H9 (cell line): ENCODE measurements at regions not wholly inside any gene's neighbourhood (a gene's known extent, or its start where the extent isn't known, plus 50 kb on each side); places are given as distances from the start of the nearest gene placed in this dataset.

Source experiments
- DNase-seq: peaks from one replicate; pipeline ENCODE4 v3.0.0-alpha.2; 2017
- H2AFZ ChIP-seq: one replicate; pipeline ENCODE4 v1.6.1; 2013; ENCODE audit warnings: mild to moderate bottlenecking, low read length, control low read depth, moderate library complexity
- H2AK5ac ChIP-seq: 2 replicates; pipeline ENCODE4 v1.6.1; 2013; ENCODE audit warnings: low read length, control low read depth, mixed read lengths; ENCODE audit not compliant: insufficient read length
- H2BK120ac ChIP-seq: one replicate; pipeline ENCODE4 v1.6.1; 2013; ENCODE audit warnings: low read depth, mild to moderate bottlenecking, low read length, control low read depth, inconsistent platforms; ENCODE audit not compliant: poor library complexity, severe bottlenecking
- H2BK12ac ChIP-seq: 2 replicates; pipeline ENCODE4 v1.6.1; 2013; ENCODE audit warnings: low read length, control low read depth, mixed read lengths, low read depth; ENCODE audit not compliant: insufficient read length
- H2BK15ac ChIP-seq: 2 replicates; pipeline ENCODE4 v1.6.1; 2013; ENCODE audit warnings: low read depth, low read length, control low read depth
- H2BK20ac ChIP-seq: one replicate; pipeline ENCODE4 v1.6.1; 2013; ENCODE audit warnings: low read depth, mild to moderate bottlenecking, low read length, control low read depth, inconsistent platforms; ENCODE audit not compliant: poor library complexity, severe bottlenecking
- H2BK5ac ChIP-seq: 2 replicates; pipeline ENCODE4 v1.6.1; 2013; ENCODE audit warnings: low read length, control low read depth, mixed read lengths; ENCODE audit not compliant: insufficient read length
- H3K14ac ChIP-seq: 2 replicates; pipeline ENCODE4 v1.6.1; 2013; ENCODE audit warnings: low read length, control low read depth; ENCODE audit not compliant: insufficient read depth
- H3K18ac ChIP-seq: 2 replicates; pipeline ENCODE4 v1.6.1; 2013; ENCODE audit warnings: low read depth, mild to moderate bottlenecking, mixed read lengths, low read length, control low read depth; ENCODE audit not compliant: insufficient read length
- H3K23ac ChIP-seq: 2 replicates; pipeline ENCODE4 v1.6.1; 2013; ENCODE audit warnings: low read length, control low read depth, mixed read lengths, low read depth; ENCODE audit not compliant: insufficient read length
- H3K23me2 ChIP-seq: 2 replicates; pipeline ENCODE4 v1.6.1; 2013; ENCODE audit warnings: low read depth, mild to moderate bottlenecking, mixed read lengths, low read length, control low read depth; ENCODE audit not compliant: insufficient read length, poor library complexity, severe bottlenecking
- H3K27ac ChIP-seq: 2 replicates; pipeline ENCODE4 v1.5.1; 2013; ENCODE audit warnings: low read length, control low read depth, mixed read lengths, low read depth; ENCODE audit not compliant: insufficient read length
- H3K27me3 ChIP-seq: 2 replicates; pipeline ENCODE4 v1.6.1; 2013; ENCODE audit warnings: low read length, control low read depth, inconsistent platforms; ENCODE audit not compliant: insufficient read depth
- H3K4ac ChIP-seq: 2 replicates; pipeline ENCODE4 v1.6.1; 2013; ENCODE audit warnings: low read depth, mild to moderate bottlenecking, control low read depth, inconsistent platforms, low read length, moderate library complexity
- H3K4me1 ChIP-seq: 2 replicates; pipeline ENCODE4 v1.6.1; 2013; ENCODE audit warnings: low read length, control low read depth, inconsistent platforms; ENCODE audit not compliant: insufficient read depth
- H3K4me2 ChIP-seq: 2 replicates; pipeline ENCODE4 v1.6.1; 2013; ENCODE audit warnings: low read length, control low read depth, mixed read lengths; ENCODE audit not compliant: insufficient read length, insufficient read depth
- H3K56ac ChIP-seq: 2 replicates; pipeline ENCODE4 v1.6.1; 2013; ENCODE audit warnings: low read depth, mild to moderate bottlenecking, mixed read lengths, low read length, control low read depth; ENCODE audit not compliant: insufficient read length
- H3K79me1 ChIP-seq: 2 replicates; pipeline ENCODE4 v1.6.1; 2013; ENCODE audit warnings: low read depth, mild to moderate bottlenecking, moderate library complexity, low read length, control low read depth, inconsistent platforms; ENCODE audit not compliant: insufficient read depth, poor library complexity, severe bottlenecking
- H3K79me2 ChIP-seq: 2 replicates; pipeline ENCODE4 v1.6.1; 2013; ENCODE audit warnings: low read length, control low read depth, inconsistent platforms; ENCODE audit not compliant: insufficient read depth
- H3K9ac ChIP-seq: 2 replicates; pipeline ENCODE4 v1.6.1; 2013; ENCODE audit warnings: low read length, control low read depth, mixed read lengths; ENCODE audit not compliant: insufficient read length; ENCODE audit errors: extremely low read depth
- H3K9me3 ChIP-seq: one replicate; pipeline ENCODE4 v1.6.1; 2013; ENCODE audit warnings: low read depth, low read length, inconsistent platforms; ENCODE audit not compliant: control insufficient read depth
- H3T11ph ChIP-seq: one replicate; pipeline ENCODE4 v1.6.1; 2013; ENCODE audit warnings: mild to moderate bottlenecking, low read length, control low read depth, inconsistent platforms
- H4K20me1 ChIP-seq: one replicate; pipeline ENCODE4 v1.6.1; 2013; ENCODE audit not compliant: control insufficient read depth, insufficient read length, insufficient read depth
- H4K5ac ChIP-seq: 2 replicates; pipeline ENCODE4 v1.6.1; 2013; ENCODE audit warnings: low read depth, mild to moderate bottlenecking, mixed read lengths, low read length, control low read depth; ENCODE audit not compliant: insufficient read length
- H4K8ac ChIP-seq: replicated peaks from 2 replicates; pipeline ENCODE4 v1.6.1; 2013; ENCODE audit warnings: low read length, control low read depth, mixed read lengths, low read depth; ENCODE audit not compliant: insufficient read length
- H4K91ac ChIP-seq: 2 replicates; pipeline ENCODE4 v1.6.1; 2013; ENCODE audit warnings: low read depth, mild to moderate bottlenecking, moderate library complexity, mixed read lengths, low read length, control low read depth; ENCODE audit not compliant: insufficient read length
- H3K27ac Mint-ChIP-seq, 3 experiments: 2 replicates in 2 of 3; 3 replicates in 1 of 3; pipeline ENCODE4 v1.8.0; 2020 to 2021; ENCODE audit warnings: mixed read lengths in 3 of 3, mild to moderate bottlenecking in 1 of 3, moderate library complexity in 1 of 3
- H3K27me3 Mint-ChIP-seq: 2 replicates; pipeline ENCODE4 v1.8.0; 2021; ENCODE audit warnings: low read depth, mild to moderate bottlenecking, moderate library complexity, mixed read lengths
- H3K36me3 Mint-ChIP-seq, 3 experiments: 2 replicates in 2 of 3; 3 replicates in 1 of 3; pipeline ENCODE4 v1.8.0; 2020 to 2021; ENCODE audit warnings: low read depth in 3 of 3, mixed read lengths in 3 of 3; ENCODE audit not compliant: insufficient read depth in 1 of 3
- H3K4me1 Mint-ChIP-seq, 2 experiments: 2 replicates each; pipeline ENCODE4 v1.8.0; 2020; ENCODE audit warnings: mixed read lengths in 2 of 2
- H3K4me3 Mint-ChIP-seq, 2 experiments: 2 replicates in 1 of 2; 3 replicates in 1 of 2; pipeline ENCODE4 v1.8.0; 2020 to 2021; ENCODE audit warnings: mild to moderate bottlenecking in 2 of 2, mixed read lengths in 2 of 2, moderate library complexity in 1 of 2
- H3K9me3 Mint-ChIP-seq, 2 experiments: 2 replicates in 1 of 2; 3 replicates in 1 of 2; pipeline ENCODE4 v1.8.0; 2020; ENCODE audit warnings: mild to moderate bottlenecking in 2 of 2, mixed read lengths in 2 of 2, moderate library complexity in 1 of 2
- WGBS: extraction: QIAGEN DNeasy Blood & Tissue Kit; methylation state at CpG from one replicate; pipeline ENCODE4 v1.1.7; 2013; ENCODE audit warnings: missing lambda C conversion rate, low lambda C conversion rate, mixed read lengths; ENCODE audit not compliant: insufficient read length; ENCODE audit errors: extremely low coverage; 5-methylcytosine and 5-hydroxymethylcytosine counted together
- TF ChIP-seq, protein P1 (sequence below): fragments of 200-600 bp; sonication (generic); conservative IDR thresholded peaks from 3 replicates; pipeline ENCODE4 v1.8.0; 2021; ENCODE audit warnings: antibody characterized with exemption, mild to moderate bottlenecking

DNA sequence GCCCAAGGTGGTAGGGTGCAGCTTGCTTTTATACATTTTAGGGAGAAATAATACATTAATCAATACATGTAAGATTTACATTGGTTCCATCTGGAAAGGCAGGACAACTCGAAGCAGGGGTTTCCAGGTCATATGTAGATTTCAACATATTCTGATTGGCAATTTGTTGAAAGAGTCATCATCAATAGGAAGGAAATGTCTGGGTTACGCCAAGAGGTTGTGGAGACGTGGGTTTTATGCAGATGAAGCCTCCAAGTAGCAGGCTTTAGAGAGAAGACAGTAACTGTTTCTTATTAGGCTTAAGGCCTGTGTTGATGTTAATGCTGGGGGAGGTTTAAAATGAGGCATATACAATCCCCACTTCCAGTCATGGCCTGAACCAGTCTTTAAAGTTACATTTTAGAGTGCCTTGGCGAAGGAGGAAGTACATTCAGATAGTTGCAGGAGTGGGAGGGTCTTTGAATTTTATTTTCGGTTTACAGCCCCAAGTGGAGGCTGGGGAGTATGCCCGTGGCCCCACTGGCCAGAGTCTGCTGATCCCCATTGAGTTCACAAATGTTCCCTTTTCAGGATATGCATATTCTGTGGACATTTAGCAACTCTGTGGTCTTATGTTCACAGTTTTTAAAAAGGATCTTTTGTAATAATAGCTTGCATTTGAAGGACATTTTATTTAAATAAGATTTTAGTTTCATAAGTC, 166.0 kb upstream of the GDF10 start:
- H3K27me3 Mint-ChIP-seq, result no peaks in the 10 kb centered on the region; the same call in 1 of the 2 replicates
- no peaks in the 10 kb centered on the region for H3K4me1 Mint-ChIP-seq
- no peaks in the 10 kb centered on the region for H3K23me2 ChIP-seq
- H3K27me3 ChIP-seq, result no peaks in the 10 kb centered on the region
- no peak overlapping the region for H3K27ac ChIP-seq
- H3K14ac ChIP-seq, result no peak overlapping the region
- H3K23ac ChIP-seq, result no peak overlapping the region
- H2BK15ac ChIP-seq, result no peak overlapping the region
- H3K36me3 Mint-ChIP-seq, result no peaks in the 10 kb centered on the region; a peak in 1 of 7 replicates
- no peak overlapping the region for H2BK20ac ChIP-seq
- H3K4me2 ChIP-seq, result no peak overlapping the region
- no peaks in the 10 kb centered on the region for H3K79me1 ChIP-seq
- no peak overlapping the region for H3K56ac ChIP-seq
- no peak overlapping the region for H3K27ac Mint-ChIP-seq
- no peak overlapping the region for H3K18ac ChIP-seq
- no peak overlapping the region for H3K4ac ChIP-seq
- no CpG with 5 or more reads among the region's 6 CpGs for WGBS
- H2AFZ ChIP-seq, result no peak overlapping the region
- no peaks in the 10 kb centered on the region for H3K9me3 ChIP-seq
- H3K9me3 Mint-ChIP-seq, result no peaks in the 10 kb centered on the region; a peak in 1 of 5 replicates
- DNase-seq, result no peak
- H2BK12ac ChIP-seq, result no peak overlapping the region
- TF ChIP-seq, protein P1, sequence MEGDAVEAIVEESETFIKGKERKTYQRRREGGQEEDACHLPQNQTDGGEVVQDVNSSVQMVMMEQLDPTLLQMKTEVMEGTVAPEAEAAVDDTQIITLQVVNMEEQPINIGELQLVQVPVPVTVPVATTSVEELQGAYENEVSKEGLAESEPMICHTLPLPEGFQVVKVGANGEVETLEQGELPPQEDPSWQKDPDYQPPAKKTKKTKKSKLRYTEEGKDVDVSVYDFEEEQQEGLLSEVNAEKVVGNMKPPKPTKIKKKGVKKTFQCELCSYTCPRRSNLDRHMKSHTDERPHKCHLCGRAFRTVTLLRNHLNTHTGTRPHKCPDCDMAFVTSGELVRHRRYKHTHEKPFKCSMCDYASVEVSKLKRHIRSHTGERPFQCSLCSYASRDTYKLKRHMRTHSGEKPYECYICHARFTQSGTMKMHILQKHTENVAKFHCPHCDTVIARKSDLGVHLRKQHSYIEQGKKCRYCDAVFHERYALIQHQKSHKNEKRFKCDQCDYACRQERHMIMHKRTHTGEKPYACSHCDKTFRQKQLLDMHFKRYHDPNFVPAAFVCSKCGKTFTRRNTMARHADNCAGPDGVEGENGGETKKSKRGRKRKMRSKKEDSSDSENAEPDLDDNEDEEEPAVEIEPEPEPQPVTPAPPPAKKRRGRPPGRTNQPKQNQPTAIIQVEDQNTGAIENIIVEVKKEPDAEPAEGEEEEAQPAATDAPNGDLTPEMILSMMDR, result no peak
- no peak overlapping the region for H3T11ph ChIP-seq
- no peak overlapping the region for H2BK120ac ChIP-seq
- H3K79me2 ChIP-seq, result no peaks in the 10 kb centered on the region
- H4K5ac ChIP-seq, result no peak overlapping the region
- no peak overlapping the region for H2AK5ac ChIP-seq
- no peak overlapping the region for H2BK5ac ChIP-seq
- no peak overlapping the region for H3K4me3 Mint-ChIP-seq
- no peak overlapping the region for H3K9ac ChIP-seq
- H4K91ac ChIP-seq, result no peak overlapping the region
- H4K20me1 ChIP-seq, result no peaks in the 10 kb centered on the region
- no peaks in the 10 kb centered on the region for H3K4me1 ChIP-seq
- H4K8ac ChIP-seq, result no peak overlapping the region
